ENCODE measurements at regions not wholly inside any gene's neighbourhood (a gene's known extent, or its start where the extent isn't known, plus 50 kb on each side); places are given as distances from the start of the nearest gene placed in this dataset.

DNA sequence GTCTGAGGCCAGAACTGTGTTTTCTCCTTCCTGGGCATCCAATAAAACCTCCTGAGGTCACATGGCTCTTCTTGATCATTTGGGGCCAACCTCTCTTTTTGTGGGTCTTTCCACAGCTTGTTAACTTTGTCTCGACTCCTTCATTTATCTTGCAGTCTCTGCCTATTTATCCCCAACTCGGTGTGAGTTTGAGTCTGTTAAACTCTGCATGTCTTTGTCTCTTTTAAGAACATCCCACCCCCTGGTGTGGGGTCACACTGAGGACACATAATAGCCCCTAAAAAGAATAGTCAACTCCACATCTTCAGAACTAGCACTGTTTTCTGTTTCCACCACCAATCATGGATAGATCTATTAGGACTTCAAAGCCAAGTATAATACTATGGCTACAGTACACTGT is 187.2 kb downstream of the TLE3 start:
- DNase-seq = no peak
- H3K4me1 ChIP-seq = no peaks in the 10 kb centered on the region
- H3K27me3 ChIP-seq = no peaks in the 10 kb centered on the region
- H3K27ac ChIP-seq = no peak overlapping the region
- H3K36me3 ChIP-seq = no peaks in the 10 kb centered on the region
- TF ChIP-seq EP300 (IDR thresholded peaks at IDR 0.05) (no peak), POLR2A (IDR thresholded peaks at IDR 0.05) (no peak), POLR2AphosphoS5 (IDR thresholded peaks at IDR 0.05) (no peak)
- TF ChIP-seq, protein P1, sequence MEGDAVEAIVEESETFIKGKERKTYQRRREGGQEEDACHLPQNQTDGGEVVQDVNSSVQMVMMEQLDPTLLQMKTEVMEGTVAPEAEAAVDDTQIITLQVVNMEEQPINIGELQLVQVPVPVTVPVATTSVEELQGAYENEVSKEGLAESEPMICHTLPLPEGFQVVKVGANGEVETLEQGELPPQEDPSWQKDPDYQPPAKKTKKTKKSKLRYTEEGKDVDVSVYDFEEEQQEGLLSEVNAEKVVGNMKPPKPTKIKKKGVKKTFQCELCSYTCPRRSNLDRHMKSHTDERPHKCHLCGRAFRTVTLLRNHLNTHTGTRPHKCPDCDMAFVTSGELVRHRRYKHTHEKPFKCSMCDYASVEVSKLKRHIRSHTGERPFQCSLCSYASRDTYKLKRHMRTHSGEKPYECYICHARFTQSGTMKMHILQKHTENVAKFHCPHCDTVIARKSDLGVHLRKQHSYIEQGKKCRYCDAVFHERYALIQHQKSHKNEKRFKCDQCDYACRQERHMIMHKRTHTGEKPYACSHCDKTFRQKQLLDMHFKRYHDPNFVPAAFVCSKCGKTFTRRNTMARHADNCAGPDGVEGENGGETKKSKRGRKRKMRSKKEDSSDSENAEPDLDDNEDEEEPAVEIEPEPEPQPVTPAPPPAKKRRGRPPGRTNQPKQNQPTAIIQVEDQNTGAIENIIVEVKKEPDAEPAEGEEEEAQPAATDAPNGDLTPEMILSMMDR (IDR thresholded peaks at IDR 0.05) = no peak
- intact Hi-C loops (cut with DNase I) = no loop called here
- 88 to 91% methylated on average over 2 of the region's 2 CpGs for WGBS, 2 donors
- no peak overlapping the region for H3K4me3 ChIP-seq
- H3K9me3 ChIP-seq = no peaks in the 10 kb centered on the region

DNA sequence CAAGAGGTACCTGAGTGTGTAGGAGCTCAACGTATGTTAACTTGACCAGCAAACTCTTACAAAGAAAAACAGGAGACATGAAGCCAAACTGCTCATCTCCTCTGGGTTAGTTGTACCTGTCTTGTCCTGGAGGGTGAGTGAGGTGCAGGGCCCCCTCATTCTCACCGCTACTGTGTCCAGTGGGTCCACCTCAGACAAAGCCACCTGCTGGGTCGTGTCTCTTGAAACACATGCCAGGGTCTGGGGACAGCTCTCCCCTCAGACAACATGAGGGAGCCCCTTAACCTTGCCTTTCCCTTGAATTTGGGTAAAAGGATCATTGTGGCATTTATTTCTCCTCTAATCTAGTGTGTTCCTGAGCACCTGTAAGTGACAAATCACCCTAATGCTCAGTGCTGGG is 185.6 kb downstream of the TLE3 start:
- no peaks in the 10 kb centered on the region for H3K4me1 ChIP-seq
- H3K9me3 ChIP-seq = no peaks in the 10 kb centered on the region
- no peaks in the 10 kb centered on the region for H3K36me3 ChIP-seq
- no peak for DNase-seq
- no peak overlapping the region for H3K4me3 ChIP-seq
- 84 to 90% methylated on average over 3 of the region's 3 CpGs for WGBS, 2 donors
- TF ChIP-seq, protein P1 (IDR thresholded peaks at IDR 0.05) = no peak
- no peak for TF ChIP-seq POLR2A (IDR thresholded peaks at IDR 0.05)
- TF ChIP-seq POLR2AphosphoS5 (IDR thresholded peaks at IDR 0.05) = no peak
- no peak for TF ChIP-seq EP300 (IDR thresholded peaks at IDR 0.05)
- H3K27me3 ChIP-seq = no peaks in the 10 kb centered on the region
- intact Hi-C loops (cut with DNase I) = no loop called here
- no peak overlapping the region for H3K27ac ChIP-seq

DNA sequence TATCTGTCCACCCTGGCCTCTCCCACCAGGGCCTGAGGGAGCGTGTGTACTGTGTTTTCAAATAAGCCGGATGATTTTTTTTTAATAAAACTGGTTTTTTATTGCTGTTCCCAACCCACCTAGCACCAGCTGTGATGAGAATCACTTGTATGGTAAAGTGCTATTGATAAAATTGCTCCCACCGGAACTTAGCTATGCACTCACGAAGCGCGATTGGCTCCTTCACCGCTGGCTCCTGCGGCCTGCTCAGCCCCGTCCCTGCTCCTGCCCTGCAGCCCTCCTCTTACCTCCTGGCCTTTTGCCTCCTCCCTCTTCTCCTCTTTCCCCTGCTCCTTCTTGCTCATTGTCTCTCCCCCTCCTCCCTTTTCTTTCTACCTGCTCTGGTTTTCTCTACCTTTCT is 183.7 kb downstream of the TLE3 start:
- DNase-seq = no peak
- TF ChIP-seq POLR2A (IDR thresholded peaks at IDR 0.05) (no peak), POLR2AphosphoS5 (IDR thresholded peaks at IDR 0.05) (no peak), EP300 (IDR thresholded peaks at IDR 0.05) (no peak)
- TF ChIP-seq, protein P1 (IDR thresholded peaks at IDR 0.05) = no peak
- H3K9me3 ChIP-seq = no peaks in the 10 kb centered on the region
- H3K27me3 ChIP-seq = no peaks in the 10 kb centered on the region
- H3K4me3 ChIP-seq = no peak overlapping the region
- intact Hi-C loops (cut with DNase I) = no loop called here
- WGBS, 2 donors = 82 to 84% methylated on average over 9 of the region's 9 CpGs
- no peaks in the 10 kb centered on the region for H3K4me1 ChIP-seq
- H3K27ac ChIP-seq = no peak overlapping the region
- no peaks in the 10 kb centered on the region for H3K36me3 ChIP-seq

DNA sequence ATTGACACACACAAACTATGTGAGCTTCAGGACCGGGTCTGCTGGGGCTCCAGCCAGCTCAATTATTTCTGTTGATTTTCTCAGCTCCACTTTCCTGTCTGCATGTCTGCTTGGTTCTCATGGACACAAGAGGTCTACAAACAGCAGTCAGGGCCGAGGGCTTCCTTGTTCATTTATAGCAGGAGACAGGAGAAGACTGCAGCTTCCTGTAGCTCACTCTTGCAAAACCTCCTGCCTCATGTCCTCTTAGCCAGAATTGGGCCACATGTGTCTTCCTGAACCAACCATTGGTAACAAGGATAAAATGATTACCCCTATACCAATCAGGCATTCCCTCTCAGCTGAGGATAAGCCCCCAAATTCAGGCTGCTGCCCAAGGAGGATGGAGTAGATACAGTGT is 182.8 kb downstream of the TLE3 start:
- intact Hi-C loops (cut with DNase I) = no loop called here
- TF ChIP-seq POLR2A (IDR thresholded peaks at IDR 0.05) (no peak), EP300 (IDR thresholded peaks at IDR 0.05) (no peak)
- TF ChIP-seq, protein P1 (IDR thresholded peaks at IDR 0.05) = no peak
- Histone ChIP-seq H3K36me3 (no peaks in the 10 kb centered on the region), H3K27me3 (no peaks in the 10 kb centered on the region), H3K4me3 (no peak overlapping the region), H3K9me3 (no peaks in the 10 kb centered on the region), H3K4me1 (no peaks in the 10 kb centered on the region), H3K27ac (no peak overlapping the region)
- 54 to 60% methylated on average over 2 of the region's 2 CpGs for WGBS, 2 donors
- DNase-seq = no peak

DNA sequence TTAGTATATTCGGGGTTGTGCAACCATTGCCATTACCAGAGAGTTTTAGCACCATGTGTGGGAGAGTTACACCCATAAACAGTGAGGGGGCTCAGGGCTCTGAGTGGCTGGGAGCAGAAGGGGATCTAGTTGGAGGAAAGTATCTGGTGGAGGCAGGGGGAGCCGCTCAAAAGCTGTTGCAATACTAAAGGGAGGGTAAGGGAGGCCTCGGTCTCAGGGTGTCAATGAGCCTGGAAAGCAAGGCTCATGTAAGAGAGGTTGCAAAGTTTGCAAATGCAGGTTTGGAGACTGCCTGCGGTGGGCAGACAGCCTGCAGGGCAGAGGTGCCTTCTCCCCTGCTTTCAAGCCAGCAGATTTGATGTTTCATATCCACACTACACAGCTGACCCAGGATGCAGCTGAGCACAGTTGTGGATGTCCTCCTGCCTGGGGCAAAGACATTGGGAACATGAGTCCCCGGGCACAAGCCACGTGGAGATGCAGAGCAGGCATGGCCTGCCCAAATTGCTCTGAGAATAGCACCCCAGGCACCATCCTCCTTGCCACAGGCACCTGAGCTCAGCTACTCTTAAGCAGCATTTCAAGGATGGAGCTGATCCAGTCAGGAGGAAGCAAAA is 181.4 kb downstream of the TLE3 start:
- 91 to 93% methylated on average over 6 of the region's 6 CpGs for WGBS, 2 donors
- no peaks in the 10 kb centered on the region for H3K27me3 ChIP-seq
- no peak for DNase-seq

More for the DNA sequence above, 181.4 kb downstream of the TLE3 start:
- intact Hi-C loops (cut with DNase I) = no loop called here
- Histone ChIP-seq H3K9me3 (no peaks in the 10 kb centered on the region), H3K36me3 (no peaks in the 10 kb centered on the region), H3K27ac (no peak overlapping the region), H3K4me1 (no peaks in the 10 kb centered on the region), H3K4me3 (no peak overlapping the region)
- TF ChIP-seq POLR2A (IDR thresholded peaks at IDR 0.05) (no peak), POLR2AphosphoS5 (IDR thresholded peaks at IDR 0.05) (no peak), EP300 (IDR thresholded peaks at IDR 0.05) (no peak)
- TF ChIP-seq, protein P1 (IDR thresholded peaks at IDR 0.05) = no peak

Data from sigmoid colon (tissue), 6 donors.